GM21529 (cell line): ENCODE measurements at regions not wholly inside any gene's neighbourhood (a gene's known extent, or its start where the extent isn't known, plus 50 kb on each side); places are given as distances from the start of the nearest gene placed in this dataset.

Source experiments
- ATAC-seq: cut with Tn5 transposase; IDR thresholded peaks from one replicate; pipeline ENCODE4 v1.9.1; 2021; ENCODE audit not compliant: unreplicated experiment

DNA sequence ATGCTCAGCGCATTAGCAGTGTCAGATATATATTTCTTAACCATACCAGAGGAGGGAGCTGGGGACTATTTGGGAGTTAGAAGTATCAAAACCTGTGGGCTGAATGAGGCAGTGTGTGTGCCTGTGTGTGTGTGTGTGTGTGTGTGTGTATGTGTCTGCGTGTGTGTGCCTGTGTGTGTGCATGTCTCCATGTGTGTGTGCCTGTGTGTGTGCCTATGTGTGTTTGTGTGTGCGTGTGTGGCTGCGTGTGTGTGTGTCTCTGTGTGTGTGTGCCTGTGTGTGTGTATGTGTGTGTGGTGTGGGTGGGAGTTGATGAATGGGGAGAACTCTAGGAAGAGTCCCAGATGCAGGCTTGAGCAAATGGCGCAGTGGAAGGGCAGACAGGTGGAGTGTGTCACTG, 92.9 kb downstream of the PAX1 start:
- no peak for ATAC-seq

DNA sequence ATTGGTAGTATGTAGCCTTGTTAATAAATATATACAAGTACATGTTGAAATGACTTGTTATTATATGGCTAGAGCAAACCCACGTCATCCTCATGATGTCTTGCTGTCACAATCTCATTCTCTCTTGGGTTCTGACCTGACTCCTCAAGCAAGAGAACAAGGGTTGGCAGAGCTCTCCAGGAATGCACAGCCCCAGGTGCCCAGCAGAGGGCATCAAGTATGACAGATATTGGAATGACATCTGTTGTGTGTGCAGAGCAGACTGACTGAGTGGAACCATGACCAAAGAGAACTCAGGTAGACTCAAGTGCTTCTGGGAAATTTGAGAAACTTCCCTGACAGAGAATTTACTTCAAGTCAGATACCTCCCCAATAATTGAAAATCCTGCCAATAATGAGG, 90.6 kb downstream of the PAX1 start:
- no peak for ATAC-seq

- no peak for ATAC-seq
Observed at GRCh38 chr20:21788082-21788481, 82.6 kb downstream of the PAX1 start.

GRCh38 chr20:21781446-21782075, 76.1 kb downstream of the PAX1 start:
- no peak for ATAC-seq

GRCh38 chr20:21780528-21780927, 75.1 kb downstream of the PAX1 start:
- ATAC-seq: no peak
